Ovary (tissue), 3 donors: ENCODE measurements at regions not wholly inside any gene's neighbourhood (a gene's known extent, or its start where the extent isn't known, plus 50 kb on each side); places are given as distances from the start of the nearest gene placed in this dataset.

Experiments
- CTCF ChIP-seq, 3 donors: fragments of 450-650 bp in 2 of 3; fragments of 200-600 bp in 1 of 3; IDR thresholded peaks; one replicate each; pipeline versions ENCODE4 v1.5.1 to v1.8.0; 2016 to 2022; ENCODE audit warnings: antibody characterized with exemption in 3 of 3, mild to moderate bottlenecking in 1 of 3
- EP300 ChIP-seq: sonication (generic); formaldehyde crosslinking; IDR thresholded peaks from one replicate; pipeline ENCODE4 v1.6.1; 2017; ENCODE audit warnings: antibody characterized with exemption
- donor health status: DM: no; HTN: no; CAD: no.

DNA sequence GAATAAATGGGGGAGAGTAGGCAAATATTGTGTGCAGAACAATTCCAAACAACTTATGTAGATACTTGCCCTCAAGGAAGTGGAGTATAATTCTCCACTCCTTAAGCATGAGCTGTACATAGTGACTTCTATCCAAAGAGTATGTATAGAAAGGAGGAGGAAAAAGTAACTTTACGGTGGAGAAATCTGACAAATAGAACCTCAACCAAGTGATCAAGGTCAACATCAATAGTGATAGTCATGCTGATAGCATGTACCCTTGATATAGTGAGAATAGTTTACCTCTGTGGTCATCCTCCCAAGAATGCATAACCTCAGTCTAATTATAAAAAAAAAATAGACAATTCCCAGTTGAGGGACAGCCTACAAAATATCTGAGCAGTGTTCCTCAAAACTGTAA lies 89.1 kb upstream of the NANOS1 start:
- no peak for TF ChIP-seq CTCF (IDR thresholded peaks at IDR 0.05)
- no peak for TF ChIP-seq EP300
